Mucosa of stomach (tissue), 1 donor: ENCODE measurements at regions not wholly inside any gene's neighbourhood (a gene's known extent, or its start where the extent isn't known, plus 50 kb on each side); places are given as distances from the start of the nearest gene placed in this dataset.
A peak's percentile ranks its signal among the peaks of the same experiment; 100 is the strongest.
"Not testable (repeated sequence)": the region's sequence is repeated elsewhere in the genome, so short reads cannot be mapped to it uniquely, and the experiment has no call there.

Experiments
- H3K27me3 ChIP-seq: one replicate; pipeline ENCODE4 v1.7.0; 2013; ENCODE audit warnings: mild to moderate bottlenecking, low read length; ENCODE audit not compliant: control insufficient read depth, insufficient read depth
- H3K36me3 ChIP-seq: one replicate; pipeline ENCODE4 v1.7.0; 2013; ENCODE audit warnings: low read length; ENCODE audit not compliant: control insufficient read depth, insufficient read depth
- H3K4me1 ChIP-seq: one replicate; pipeline ENCODE4 v1.7.0; 2013; ENCODE audit warnings: mild to moderate bottlenecking, low read length; ENCODE audit not compliant: control insufficient read depth, insufficient read depth
- H3K4me3 ChIP-seq: one replicate; pipeline ENCODE4 v1.7.0; 2013; ENCODE audit warnings: low read length
- H3K9ac ChIP-seq: one replicate; pipeline ENCODE4 v1.7.0; 2013; ENCODE audit warnings: mild to moderate bottlenecking, low read length, moderate library complexity
- H3K9me3 ChIP-seq: one replicate; pipeline ENCODE4 v1.7.0; 2013; ENCODE audit warnings: mild to moderate bottlenecking, low read length, moderate library complexity; ENCODE audit not compliant: control insufficient read depth
- donor health status: Pancreatic carcinoma.

GRCh38 chr1:8127171-8127641 is 101.1 kb upstream of the ERRFI1 start:
- H3K9me3 ChIP-seq = no peaks in the 10 kb centered on the region
- H3K4me1 ChIP-seq = peaks cover 7% of the 10 kb centered on the region
- no peak overlapping the region for H3K4me3 ChIP-seq
- no peaks in the 10 kb centered on the region for H3K27me3 ChIP-seq
- H3K9ac ChIP-seq = no peak overlapping the region
- no peaks in the 10 kb centered on the region for H3K36me3 ChIP-seq

- no peaks in the 10 kb centered on the region for H3K27me3 ChIP-seq
- H3K36me3 ChIP-seq = no peaks in the 10 kb centered on the region
- H3K9ac ChIP-seq = peak overlapping the region; percentile 48
- H3K4me3 ChIP-seq = no peak overlapping the region
- no peaks in the 10 kb centered on the region for H3K9me3 ChIP-seq
- peaks cover 31% of the 10 kb centered on the region for H3K4me1 ChIP-seq
Observed at GRCh38 chr1:8122477-8123407, 96.6 kb upstream of the ERRFI1 start.

- Histone ChIP-seq H3K9ac (peak overlapping the region; percentile 48), H3K9me3 (no peaks in the 10 kb centered on the region), H3K4me1 (peaks cover 31% of the 10 kb centered on the region), H3K36me3 (no peaks in the 10 kb centered on the region), H3K4me3 (no peak overlapping the region), H3K27me3 (no peaks in the 10 kb centered on the region)
Observed at GRCh38 chr1:8122160-8122476, 96.0 kb upstream of the ERRFI1 start.

GRCh38 chr1:8121261-8122159 is 95.4 kb upstream of the ERRFI1 start:
- peak overlapping the region; percentile 4 for H3K4me3 ChIP-seq
- H3K36me3 ChIP-seq = no peaks in the 10 kb centered on the region
- H3K27me3 ChIP-seq = no peaks in the 10 kb centered on the region
- H3K9ac ChIP-seq = peak overlapping the region; percentile 48
- peaks cover 34% of the 10 kb centered on the region for H3K4me1 ChIP-seq
- no peaks in the 10 kb centered on the region for H3K9me3 ChIP-seq

GRCh38 chr1:8120693-8121260 is 94.7 kb upstream of the ERRFI1 start:
- H3K9me3 ChIP-seq = no peaks in the 10 kb centered on the region
- peaks cover 34% of the 10 kb centered on the region for H3K4me1 ChIP-seq
- peak overlapping the region; percentile 4 for H3K4me3 ChIP-seq
- no peaks in the 10 kb centered on the region for H3K36me3 ChIP-seq
- no peaks in the 10 kb centered on the region for H3K27me3 ChIP-seq
- H3K9ac ChIP-seq = peak overlapping the region; percentile 48

GRCh38 chr1:8118736-8119135 is 92.6 kb upstream of the ERRFI1 start:
- H3K27me3 ChIP-seq, H3K9me3 ChIP-seq, H3K9ac ChIP-seq, H3K36me3 ChIP-seq, H3K4me3 ChIP-seq: not testable (repeated sequence)
- peaks cover 34% of the 10 kb centered on the region for H3K4me1 ChIP-seq

- no peak overlapping the region for H3K9ac ChIP-seq
- peaks cover 35% of the 10 kb centered on the region for H3K4me1 ChIP-seq
- no peaks in the 10 kb centered on the region for H3K27me3 ChIP-seq
- no peaks in the 10 kb centered on the region for H3K36me3 ChIP-seq
- no peaks in the 10 kb centered on the region for H3K9me3 ChIP-seq
- no peak overlapping the region for H3K4me3 ChIP-seq
Observed at GRCh38 chr1:8118031-8118451, 91.9 kb upstream of the ERRFI1 start.

GRCh38 chr1:8116894-8117264 is 90.8 kb upstream of the ERRFI1 start:
- Histone ChIP-seq H3K4me3 (no peak overlapping the region), H3K9ac (no peak overlapping the region), H3K27me3 (no peaks in the 10 kb centered on the region), H3K9me3 (no peaks in the 10 kb centered on the region), H3K4me1 (peaks cover 29% of the 10 kb centered on the region), H3K36me3 (no peaks in the 10 kb centered on the region)

GRCh38 chr1:8115769-8116167 is 89.7 kb upstream of the ERRFI1 start:
- Histone ChIP-seq H3K36me3 (no peaks in the 10 kb centered on the region), H3K27me3 (no peaks in the 10 kb centered on the region), H3K4me3 (no peak overlapping the region), H3K9ac (no peak overlapping the region), H3K4me1 (peaks cover 19% of the 10 kb centered on the region), H3K9me3 (no peaks in the 10 kb centered on the region)

GRCh38 chr1:8115031-8115768 is 89.1 kb upstream of the ERRFI1 start:
- Histone ChIP-seq H3K9me3 (no peaks in the 10 kb centered on the region), H3K36me3 (no peaks in the 10 kb centered on the region), H3K4me1 (peaks cover 13% of the 10 kb centered on the region), H3K4me3 (no peak overlapping the region), H3K9ac (no peak overlapping the region), H3K27me3 (no peaks in the 10 kb centered on the region)

GRCh38 chr1:8113262-8114220 is 87.4 kb upstream of the ERRFI1 start:
- no peak overlapping the region for H3K9ac ChIP-seq
- no peak overlapping the region for H3K4me3 ChIP-seq
- no peaks in the 10 kb centered on the region for H3K36me3 ChIP-seq
- no peaks in the 10 kb centered on the region for H3K27me3 ChIP-seq
- H3K9me3 ChIP-seq = no peaks in the 10 kb centered on the region
- H3K4me1 ChIP-seq = peaks cover 21% of the 10 kb centered on the region
